ENCODE measurements at regions not wholly inside any gene's neighbourhood (a gene's known extent, or its start where the extent isn't known, plus 50 kb on each side); places are given as distances from the start of the nearest gene placed in this dataset.

GRCh38 chr10:123549761-123550454 is 116.2 kb upstream of the GPR26 start:
- no peaks in the 10 kb centered on the region for H3K36me3 ChIP-seq (replicated peaks in 1 of 2; ENCODE audit: control insufficient read depth in 1 of 2, insufficient read depth in 2 of 2, low read length in 2 of 2)
- H3K4me2 ChIP-seq (ENCODE audit: low read depth, low read length) = no peak overlapping the region
- no peak overlapping the region for H3K4me3 ChIP-seq (replicated peaks in 1 of 3; ENCODE audit: insufficient read depth in 1 of 3, low read depth in 2 of 3, low read length in 3 of 3)
- TF ChIP-seq ZNF782 (CRISPR knock-in tag; IDR thresholded peaks at IDR 0.05; ENCODE audit: borderline replicate concordance) (no peak), ZNF441 (CRISPR knock-in tag; IDR thresholded peaks at IDR 0.05; ENCODE audit: borderline replicate concordance) (no peak), ARID5B (CRISPR knock-in tag; IDR thresholded peaks at IDR 0.05) (no peak), DRAP1 (CRISPR knock-in tag; IDR thresholded peaks at IDR 0.05) (no peak), ZNF597 (CRISPR knock-in tag; IDR thresholded peaks at IDR 0.05) (no peak), ATF2 (CRISPR knock-in tag; IDR thresholded peaks at IDR 0.05) (no peak), ZNF777 (CRISPR knock-in tag; IDR thresholded peaks at IDR 0.05) (no peak), MTF1 (CRISPR knock-in tag; IDR thresholded peaks at IDR 0.05) (no peak), ZNF17 (CRISPR knock-in tag; IDR thresholded peaks at IDR 0.05) (no peak), SALL2 (CRISPR knock-in tag; IDR thresholded peaks at IDR 0.05) (no peak), PRDM4 (CRISPR knock-in tag; IDR thresholded peaks at IDR 0.05; ENCODE audit: borderline replicate concordance) (no peak), ZNF33B (CRISPR knock-in tag; IDR thresholded peaks at IDR 0.05) (no peak)
- H3K79me2 ChIP-seq (ENCODE audit: insufficient read depth, low read length) = no peaks in the 10 kb centered on the region
- BruUV-seq (replicated peaks) = no TSS peak
- H2AFZ ChIP-seq (ENCODE audit: low read length) = no peak overlapping the region
- WGBS (ENCODE audit: low lambda C conversion rate) = 46% methylated on average over 6 of the region's 7 CpGs
- H3K27me3 ChIP-seq (ENCODE audit: control insufficient read depth in 1 of 2, insufficient read depth in 2 of 2, low read length in 2 of 2) = peaks cover 2 to 9% of the 10 kb centered on the region in 2 experiments; a peak in 1 of 5 replicates
- ChIA-PET POLR2A (no interaction called here), CTCF (ENCODE audit: low intra/inter-chr PET ratio, low total read pairs) (no interaction called here)
- intact Hi-C loops (cut with micrococcal nuclease; ENCODE audit: unreplicated experiment) (no loop called here), in situ Hi-C loops (cut with HindIII; ENCODE audit: extremely low pct_ligation_motif_present, low pct_unique_long_range_greater_than_20kb) (loop anchor here (25.0 kb wide), 1 partner anchor 913 kb away; no protein-coding TSS in a partner anchor)
- FAIRE-seq (no peak), ATAC-seq (no peak), DNase-seq (ENCODE audit: low spot score) (no peak)
- H4K20me1 ChIP-seq (ENCODE audit: insufficient read depth, low read length) = no peaks in the 10 kb centered on the region
- no peak overlapping the region for H3K27ac ChIP-seq (ENCODE audit: extremely low read length, insufficient read depth, low read length)
- H3K9me3 ChIP-seq (ENCODE audit: low read length) = peaks cover 3% of the 10 kb centered on the region; the same call in 1 of the 2 replicates
- no peaks in the 10 kb centered on the region for H3K4me1 ChIP-seq (ENCODE audit: insufficient read depth, low read length)
- H3K9ac ChIP-seq (ENCODE audit: insufficient read depth, low read depth, low read length) = no peak overlapping the region

All from HepG2 (cell line).